C4-2B (cell line): ENCODE measurements at regions not wholly inside any gene's neighbourhood (a gene's known extent, or its start where the extent isn't known, plus 50 kb on each side); places are given as distances from the start of the nearest gene placed in this dataset.

Source experiments
- H3K27ac ChIP-seq: fragments of 450-650 bp; 2 replicates; pipeline ENCODE4 v1.5.1; 2017
- CTCF ChIP-seq: fragments of 450-650 bp; conservative IDR thresholded peaks from 2 replicates; pipeline ENCODE4 v1.5.1; 2017; ENCODE audit warnings: mild to moderate bottlenecking
- ZFX ChIP-seq: fragments of 450-650 bp; IDR thresholded peaks from 2 replicates; pipeline ENCODE4 v1.6.1; 2017

GRCh38 chr14:94961386-94962165 is 191.7 kb upstream of the GSC start:
- no peak for TF ChIP-seq ZFX
- no peak for TF ChIP-seq CTCF
- no peak overlapping the region for H3K27ac ChIP-seq

GRCh38 chr14:94960285-94961001 is 190.5 kb upstream of the GSC start:
- TF ChIP-seq ZFX (no peak), CTCF (no peak)
- no peak overlapping the region for H3K27ac ChIP-seq

- no peak overlapping the region for H3K27ac ChIP-seq
- TF ChIP-seq CTCF (no peak), ZFX (no peak)
These were observed 183.8 kb upstream of the GSC start for GRCh38 chr14:94953541-94954260.

DNA sequence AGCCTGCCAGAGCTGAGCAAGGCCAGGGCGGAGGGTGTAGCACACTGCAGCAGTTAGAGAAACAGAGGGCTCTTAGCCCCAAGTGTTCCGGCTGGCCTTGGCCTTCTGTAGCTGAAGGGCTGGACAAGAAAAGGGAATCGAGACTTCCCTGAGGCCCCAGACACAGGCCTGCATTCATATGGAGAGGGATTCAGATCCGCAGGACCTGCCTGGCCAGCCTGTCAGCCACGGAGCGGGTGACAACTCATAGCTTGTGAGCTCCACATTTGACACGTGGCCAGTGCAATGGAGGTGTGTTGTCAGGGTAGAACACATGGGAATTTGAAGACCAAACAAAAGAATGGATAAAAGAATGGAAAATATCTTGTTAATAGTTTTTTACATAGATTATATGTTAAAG is 182.2 kb upstream of the GSC start:
- H3K27ac ChIP-seq = no peak overlapping the region
- TF ChIP-seq CTCF (no peak), ZFX (no peak)

DNA sequence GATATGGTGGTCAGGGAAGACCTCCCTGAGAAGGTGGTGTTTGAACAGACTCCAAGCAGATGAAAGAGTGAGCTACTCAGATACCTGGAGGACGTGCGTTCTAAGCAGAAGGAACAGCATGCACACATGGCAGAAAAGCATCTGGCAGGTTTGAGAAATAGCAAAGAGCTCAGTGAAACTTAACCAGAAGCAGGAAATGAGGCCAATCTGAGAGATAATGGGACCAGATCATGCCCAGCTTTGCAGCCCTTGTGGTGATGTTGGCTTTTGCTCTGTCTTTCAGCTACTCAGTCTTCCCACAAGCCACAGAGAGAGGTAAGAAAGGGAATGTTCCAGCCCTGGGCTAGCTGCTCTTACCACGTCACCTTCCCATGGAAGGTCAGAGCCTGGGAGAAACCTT is 176.3 kb upstream of the GSC start:
- H3K27ac ChIP-seq = no peak overlapping the region
- TF ChIP-seq CTCF (no peak), ZFX (no peak)

GRCh38 chr14:94945615-94946014 is 175.7 kb upstream of the GSC start:
- TF ChIP-seq ZFX (no peak), CTCF (no peak)
- H3K27ac ChIP-seq = no peak overlapping the region

GRCh38 chr14:94944636-94945258 is 174.8 kb upstream of the GSC start:
- no peak overlapping the region for H3K27ac ChIP-seq
- TF ChIP-seq CTCF (no peak), ZFX (no peak)
